Stimulated activated CD8-positive, alpha-beta memory T cell treated with anti-CD3 and anti-CD28 coated beads, Interleukin-7, amount 100 ng/mL, for 48 hours (primary cell): ENCODE measurements at regions not wholly inside any gene's neighbourhood (a gene's known extent, or its start where the extent isn't known, plus 50 kb on each side); places are given as distances from the start of the nearest gene placed in this dataset.

Experiments used
- DNase-seq, 2 donors: peaks; one replicate each; pipeline ENCODE4 v3.0.0-alpha.2; 2020; ENCODE audit warnings: low read depth in 1 of 2; ENCODE audit errors: extremely low read depth in 1 of 2

- no peak for DNase-seq
Observed at GRCh38 chr14:94998110-94998509, 159.2 kb downstream of the DICER1 start.

- no peak for DNase-seq
Observed at GRCh38 chr14:94995551-94995950, 161.8 kb downstream of the DICER1 start.

GRCh38 chr14:94994245-94994644 lies 163.1 kb downstream of the DICER1 start:
- no peak for DNase-seq

- no peak for DNase-seq
Observed at GRCh38 chr14:94992046-94992445, 165.3 kb downstream of the DICER1 start.

- no peak for DNase-seq
Observed at GRCh38 chr14:94989946-94990345, 167.4 kb downstream of the DICER1 start.

- no peak for DNase-seq
Observed at GRCh38 chr14:94989417-94989816, 167.9 kb downstream of the DICER1 start.

- DNase-seq, result no peak
Observed at GRCh38 chr14:94987409-94987808, 169.9 kb downstream of the DICER1 start.

GRCh38 chr14:94979891-94980290 lies 177.4 kb downstream of the DICER1 start:
- DNase-seq, result no peak

- no peak for DNase-seq
Observed at GRCh38 chr14:94977016-94977415, 180.3 kb downstream of the DICER1 start.

- DNase-seq, result no peak
Observed at GRCh38 chr14:94975366-94975765, 182.0 kb downstream of the DICER1 start.

- no peak for DNase-seq
Observed at GRCh38 chr14:94974893-94975292, 182.4 kb downstream of the DICER1 start.

GRCh38 chr14:94974422-94974821 lies 182.9 kb downstream of the DICER1 start:
- DNase-seq, result no peak

- DNase-seq, result no peak
Observed at GRCh38 chr14:94971750-94972149, 185.6 kb downstream of the DICER1 start.

GRCh38 chr14:94970941-94971730 lies 186.2 kb downstream of the DICER1 start:
- no peak for DNase-seq

GRCh38 chr14:94969766-94970165 lies 187.6 kb downstream of the DICER1 start:
- DNase-seq, result no peak

- DNase-seq, result no peak
Observed at GRCh38 chr14:94966868-94967267, 190.5 kb downstream of the DICER1 start.

GRCh38 chr14:94966344-94966743 lies 191.0 kb downstream of the DICER1 start:
- no peak for DNase-seq

- no peak for DNase-seq
Observed at GRCh38 chr14:94965551-94966313, 191.6 kb downstream of the DICER1 start.

GRCh38 chr14:94964931-94965330 lies 192.4 kb downstream of the DICER1 start:
- no peak for DNase-seq

- no peak for DNase-seq
Observed at GRCh38 chr14:94964181-94964580, 193.1 kb downstream of the DICER1 start.

- no peak for DNase-seq
Observed at GRCh38 chr14:94963051-94963450, 193.1 kb upstream of the GSC start.

GRCh38 chr14:94962166-94962575 lies 192.3 kb upstream of the GSC start:
- no peak for DNase-seq
